Karpas-422 (cell line): ENCODE measurements at regions not wholly inside any gene's neighbourhood (a gene's known extent, or its start where the extent isn't known, plus 50 kb on each side); places are given as distances from the start of the nearest gene placed in this dataset.

Experiments
- DNase-seq: peaks from one replicate; pipeline ENCODE4 v3.0.0-alpha.2; 2015
- H2AFZ ChIP-seq: fragments of 200-600 bp; sonication (generic); 2 replicates; pipeline ENCODE4 v1.6.1; 2014; ENCODE audit warnings: antibody characterized with exemption, low read length, mixed read lengths
- H3K27ac ChIP-seq: fragments of 200-600 bp; sonication (generic); 2 replicates; pipeline ENCODE4 v1.5.1; 2014; ENCODE audit warnings: mild to moderate bottlenecking, low read length, moderate library complexity
- H3K27me3 ChIP-seq: fragments of 200-600 bp; sonication (generic); 2 replicates; pipeline ENCODE4 v1.6.1; 2014; ENCODE audit warnings: low read length, mixed read lengths
- H3K36me3 ChIP-seq: fragments of 200-600 bp; sonication (generic); 2 replicates; pipeline ENCODE4 v1.6.1; 2014; ENCODE audit warnings: low read length, mixed read lengths; ENCODE audit not compliant: insufficient read depth
- H3K4me1 ChIP-seq: fragments of 200-600 bp; sonication (generic); 2 replicates; pipeline ENCODE4 v1.6.1; 2014; ENCODE audit warnings: mild to moderate bottlenecking, low read length, mixed read lengths
- H3K4me2 ChIP-seq: fragments of 200-600 bp; sonication (generic); 2 replicates; pipeline ENCODE4 v1.6.1; 2014; ENCODE audit warnings: low read length, low read depth, mild to moderate bottlenecking; ENCODE audit not compliant: poor library complexity, severe bottlenecking
- H3K4me3 ChIP-seq: fragments of 200-600 bp; sonication (generic); 2 replicates; pipeline ENCODE4 v1.5.1; 2014; ENCODE audit warnings: mild to moderate bottlenecking, antibody characterized with exemption, low read length, mixed read lengths
- H3K79me2 ChIP-seq: fragments of 200-600 bp; sonication (generic); 2 replicates; pipeline ENCODE4 v1.6.1; 2014; ENCODE audit warnings: mild to moderate bottlenecking, low read length, mixed read lengths
- H3K9ac ChIP-seq: fragments of 200-600 bp; sonication (generic); 2 replicates; pipeline ENCODE4 v1.6.0; 2014; ENCODE audit warnings: low read length
- H3K9me2 ChIP-seq: fragments of 200-600 bp; sonication (generic), shearing (Covaris generic); replicated peaks from 2 replicates; pipeline ENCODE4 v1.6.0; 2014; ENCODE audit warnings: mild to moderate bottlenecking, low read length, moderate library complexity; ENCODE audit not compliant: insufficient read depth
- H3K9me3 ChIP-seq: fragments of 300-700, 200-600 bp; sonication (generic); 2 replicates; pipeline ENCODE4 v1.6.1; 2014; ENCODE audit warnings: low read length, mixed read lengths
- H4K20me1 ChIP-seq: fragments of 200-600 bp; sonication (generic); 2 replicates; pipeline ENCODE4 v1.6.1; 2014; ENCODE audit warnings: mild to moderate bottlenecking, antibody characterized with exemption, low read length, low read depth; ENCODE audit not compliant: insufficient read depth

DNA sequence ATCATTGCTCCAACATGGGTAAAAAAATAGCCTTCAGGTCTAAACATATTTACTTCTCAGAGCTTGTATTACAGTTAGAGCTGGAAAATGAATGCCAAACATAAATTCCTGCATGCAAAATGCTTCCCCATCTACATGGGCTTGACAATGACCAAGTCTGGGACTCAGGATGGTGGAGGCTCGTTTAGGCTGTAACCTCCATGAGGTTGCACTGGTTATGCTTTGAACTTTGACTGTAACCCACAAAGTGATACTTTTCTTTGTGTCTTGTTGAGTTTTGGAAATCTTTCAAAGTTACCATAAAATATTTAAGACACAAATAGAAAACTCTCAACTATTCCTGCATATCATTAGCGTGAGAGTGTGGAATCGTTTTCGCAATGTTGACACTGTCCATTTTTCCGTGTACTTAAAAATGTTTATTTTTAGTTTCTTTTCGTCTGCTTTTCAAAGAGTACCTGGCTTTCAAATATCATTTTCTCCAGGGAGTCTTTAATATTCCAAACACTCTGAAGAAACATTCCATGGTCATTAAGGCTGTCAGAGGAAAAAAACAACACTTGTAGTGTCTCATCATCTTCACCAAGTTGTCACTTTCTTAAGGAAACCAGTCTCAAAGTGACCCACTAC is 487.8 kb downstream of the ENC1 start:
- Histone ChIP-seq H3K4me3 (no peak overlapping the region), H3K27me3 (no peaks in the 10 kb centered on the region), H3K9me2 (no peaks in the 10 kb centered on the region)

DNA sequence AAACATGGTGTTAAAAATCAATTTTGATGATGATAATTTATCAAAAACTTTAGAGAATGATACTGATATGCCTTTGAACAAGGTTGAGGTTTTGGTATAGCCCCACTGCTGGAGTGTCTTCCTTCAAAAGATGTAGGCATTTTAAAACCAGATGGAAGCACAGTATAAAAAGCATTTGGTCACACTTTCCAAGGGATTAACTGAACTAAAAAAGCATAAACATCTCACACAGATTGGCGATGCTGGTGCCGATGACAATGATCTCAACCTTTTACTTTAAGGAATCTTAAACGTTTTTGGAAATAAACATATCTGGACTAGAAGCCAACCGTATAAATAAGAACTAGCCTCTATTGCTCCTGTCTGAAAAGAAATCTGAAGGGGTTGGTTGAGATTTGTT is 488.4 kb downstream of the ENC1 start:
- H3K9me3 ChIP-seq = no peaks in the 10 kb centered on the region
- H3K9me2 ChIP-seq = no peaks in the 10 kb centered on the region
- no peaks in the 10 kb centered on the region for H3K36me3 ChIP-seq
- H2AFZ ChIP-seq = no peak overlapping the region
- no peaks in the 10 kb centered on the region for H3K4me1 ChIP-seq
- H3K27me3 ChIP-seq = no peaks in the 10 kb centered on the region
- H3K4me2 ChIP-seq = no peak overlapping the region
- H3K79me2 ChIP-seq = no peaks in the 10 kb centered on the region
- H3K9ac ChIP-seq = no peak overlapping the region
- no peaks in the 10 kb centered on the region for H4K20me1 ChIP-seq
- H3K27ac ChIP-seq = no peak overlapping the region
- DNase-seq = no peak
- H3K4me3 ChIP-seq = no peak overlapping the region

More for the DNA sequence above, 487.8 kb downstream of the ENC1 start:
- no peaks in the 10 kb centered on the region for H3K36me3 ChIP-seq
- H3K79me2 ChIP-seq = no peaks in the 10 kb centered on the region
- no peaks in the 10 kb centered on the region for H3K4me1 ChIP-seq
- H3K4me2 ChIP-seq = no peak overlapping the region
- no peak overlapping the region for H2AFZ ChIP-seq
- H4K20me1 ChIP-seq = no peaks in the 10 kb centered on the region
- H3K9ac ChIP-seq = no peak overlapping the region
- no peak for DNase-seq
- H3K27ac ChIP-seq = no peak overlapping the region
- H3K9me3 ChIP-seq = no peaks in the 10 kb centered on the region

DNA sequence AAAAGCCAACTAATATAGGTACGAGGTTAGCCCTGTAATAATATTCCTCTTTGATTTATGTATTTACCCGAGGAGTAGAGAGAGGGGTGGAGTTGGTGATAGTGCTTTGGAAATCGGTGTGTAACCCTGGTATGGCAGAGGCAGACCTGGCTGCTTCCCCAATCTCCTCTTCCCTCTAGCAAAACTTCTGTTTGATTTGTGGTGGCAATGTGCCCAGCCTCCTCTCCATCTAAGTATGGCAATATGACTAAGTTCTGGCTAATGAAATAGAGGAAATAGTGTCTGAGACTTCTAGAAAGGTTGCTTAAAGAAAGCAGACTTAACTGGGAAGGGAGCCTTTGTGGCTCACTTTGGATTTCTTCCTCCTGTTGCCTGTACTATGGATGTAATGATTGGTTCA is 491.1 kb downstream of the ENC1 start:
- H3K4me3 ChIP-seq = no peak overlapping the region
- H3K79me2 ChIP-seq = no peaks in the 10 kb centered on the region
- H3K4me2 ChIP-seq = no peak overlapping the region
- H3K9me3 ChIP-seq = no peaks in the 10 kb centered on the region
- no peaks in the 10 kb centered on the region for H3K27me3 ChIP-seq
- DNase-seq = no peak
- H3K9me2 ChIP-seq = no peaks in the 10 kb centered on the region
- H3K9ac ChIP-seq = no peak overlapping the region
- H3K27ac ChIP-seq = no peak overlapping the region
- H3K4me1 ChIP-seq = no peaks in the 10 kb centered on the region
- no peak overlapping the region for H2AFZ ChIP-seq
- no peaks in the 10 kb centered on the region for H4K20me1 ChIP-seq
- H3K36me3 ChIP-seq = no peaks in the 10 kb centered on the region

DNA sequence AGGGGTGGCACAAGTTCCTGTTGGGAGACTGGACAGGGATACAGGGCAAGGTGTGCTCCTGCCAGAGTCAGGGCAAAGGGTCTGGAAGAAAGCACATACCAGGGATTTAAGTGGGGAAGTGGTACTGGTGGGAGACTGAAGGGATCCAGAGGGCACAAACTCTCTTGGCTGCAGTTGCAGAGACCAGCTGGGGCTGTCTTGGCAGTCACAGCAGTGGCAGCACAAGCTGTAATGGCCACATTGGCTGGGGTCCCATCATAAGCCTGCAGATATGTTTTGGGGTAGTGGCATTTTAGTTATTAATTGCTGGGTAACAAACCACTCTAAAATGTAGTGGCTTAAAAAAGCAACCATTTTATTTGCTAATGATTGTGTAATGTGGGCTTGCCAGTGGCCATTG is 492.2 kb downstream of the ENC1 start:
- Histone ChIP-seq H3K9me2 (no peaks in the 10 kb centered on the region), H3K4me2 (no peak overlapping the region), H4K20me1 (no peaks in the 10 kb centered on the region), H3K4me1 (no peaks in the 10 kb centered on the region), H3K79me2 (no peaks in the 10 kb centered on the region), H3K27me3 (no peaks in the 10 kb centered on the region), H3K9ac (no peak overlapping the region), H3K27ac (no peak overlapping the region), H3K36me3 (no peaks in the 10 kb centered on the region), H2AFZ (no peak overlapping the region), H3K9me3 (no peaks in the 10 kb centered on the region), H3K4me3 (no peak overlapping the region)
- no peak for DNase-seq

DNA sequence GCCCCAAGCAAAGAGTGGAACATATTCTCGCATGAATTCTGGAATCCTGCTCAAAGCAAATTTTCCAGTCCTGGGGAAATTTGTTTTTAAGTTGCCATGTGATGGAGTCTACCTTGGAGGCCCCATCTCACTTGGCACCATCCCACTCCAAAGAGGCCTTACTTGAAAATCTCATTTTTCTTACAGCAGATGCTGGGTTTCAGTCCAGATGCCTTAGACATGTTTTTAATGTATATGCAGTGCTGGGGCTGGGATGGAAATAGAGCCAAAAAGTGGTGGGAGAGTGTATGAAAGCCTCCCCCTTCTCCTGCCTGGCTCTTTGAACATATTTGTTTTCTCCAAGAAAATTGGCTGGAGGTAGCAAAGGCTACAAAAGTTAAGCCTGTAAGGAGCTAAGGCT is 493.7 kb downstream of the ENC1 start:
- DNase-seq = no peak
- H3K4me2 ChIP-seq = no peak overlapping the region
- H4K20me1 ChIP-seq = no peaks in the 10 kb centered on the region
- H3K36me3 ChIP-seq = no peaks in the 10 kb centered on the region
- no peaks in the 10 kb centered on the region for H3K4me1 ChIP-seq
- H3K9me2 ChIP-seq = no peaks in the 10 kb centered on the region
- H3K79me2 ChIP-seq = no peaks in the 10 kb centered on the region
- H2AFZ ChIP-seq = no peak overlapping the region
- H3K9me3 ChIP-seq = no peaks in the 10 kb centered on the region
- no peaks in the 10 kb centered on the region for H3K27me3 ChIP-seq
- no peak overlapping the region for H3K4me3 ChIP-seq
- no peak overlapping the region for H3K27ac ChIP-seq
- no peak overlapping the region for H3K9ac ChIP-seq

DNA sequence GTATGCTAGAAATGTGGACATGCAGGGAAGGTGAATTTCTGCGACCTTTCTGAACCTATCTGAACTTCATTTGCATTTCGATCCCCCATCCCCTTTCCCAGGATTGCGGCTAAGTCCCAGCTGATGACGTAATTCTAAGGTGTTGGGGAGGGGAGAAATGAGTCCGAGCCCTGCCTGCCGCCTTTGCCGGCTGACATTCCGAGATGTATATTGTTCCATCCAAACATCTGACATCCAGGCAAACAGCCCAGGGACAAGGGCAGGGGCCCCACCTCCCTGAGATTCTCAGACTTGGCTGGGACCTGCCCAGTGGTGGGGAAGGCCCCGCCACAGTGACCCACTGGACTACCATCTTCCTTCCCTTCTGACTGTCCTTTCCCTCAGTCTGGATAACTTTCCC is 494.6 kb downstream of the ENC1 start:
- H3K27ac ChIP-seq = no peak overlapping the region
- no peaks in the 10 kb centered on the region for H3K9me2 ChIP-seq
- no peaks in the 10 kb centered on the region for H3K4me1 ChIP-seq
- H3K4me3 ChIP-seq = no peak overlapping the region
- no peaks in the 10 kb centered on the region for H4K20me1 ChIP-seq
- no peaks in the 10 kb centered on the region for H3K27me3 ChIP-seq
- H3K79me2 ChIP-seq = no peaks in the 10 kb centered on the region
- no peaks in the 10 kb centered on the region for H3K9me3 ChIP-seq
- no peak for DNase-seq
- no peak overlapping the region for H3K4me2 ChIP-seq
- no peak overlapping the region for H2AFZ ChIP-seq
- H3K36me3 ChIP-seq = no peaks in the 10 kb centered on the region
- no peak overlapping the region for H3K9ac ChIP-seq

DNA sequence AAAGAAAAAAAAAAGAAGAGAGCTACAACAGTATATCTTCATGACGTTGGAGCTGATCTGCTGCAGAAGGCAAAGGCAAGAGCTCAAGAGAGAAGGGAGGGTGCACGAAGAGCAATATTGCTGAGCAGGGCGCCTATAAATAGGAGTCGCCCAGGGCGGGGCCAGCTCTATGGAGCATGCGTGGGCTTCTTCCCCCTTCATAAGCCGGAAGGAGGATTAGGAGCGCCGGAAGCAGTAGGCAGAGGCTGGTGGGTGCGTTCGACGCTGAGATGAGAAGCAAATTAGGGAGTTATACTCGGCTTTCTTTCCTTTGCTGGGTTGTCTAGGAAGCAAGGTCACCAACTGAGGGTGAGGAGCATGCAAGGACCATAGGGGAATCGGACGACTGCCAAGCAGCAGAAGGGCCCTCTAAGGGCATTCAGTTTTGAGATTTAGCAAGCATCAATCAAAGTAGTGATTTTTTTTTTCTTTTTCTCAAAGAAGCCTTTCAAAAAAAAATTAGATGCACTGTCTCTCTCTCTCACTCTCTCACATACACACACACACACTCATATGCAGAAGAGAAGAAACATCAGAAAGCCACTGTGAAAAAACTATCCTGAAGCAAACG is 496.7 kb downstream of the ENC1 start:
- no peaks in the 10 kb centered on the region for H4K20me1 ChIP-seq
- no peak overlapping the region for H2AFZ ChIP-seq
- no peak overlapping the region for H3K4me2 ChIP-seq
- no peaks in the 10 kb centered on the region for H3K79me2 ChIP-seq
- H3K9ac ChIP-seq = no peak overlapping the region
- H3K9me2 ChIP-seq = no peaks in the 10 kb centered on the region
- no peaks in the 10 kb centered on the region for H3K27me3 ChIP-seq
- no peaks in the 10 kb centered on the region for H3K36me3 ChIP-seq
- no peak overlapping the region for H3K27ac ChIP-seq
- no peak for DNase-seq
- H3K4me1 ChIP-seq = no peaks in the 10 kb centered on the region
- H3K4me3 ChIP-seq = no peak overlapping the region
- H3K9me3 ChIP-seq = no peaks in the 10 kb centered on the region

DNA sequence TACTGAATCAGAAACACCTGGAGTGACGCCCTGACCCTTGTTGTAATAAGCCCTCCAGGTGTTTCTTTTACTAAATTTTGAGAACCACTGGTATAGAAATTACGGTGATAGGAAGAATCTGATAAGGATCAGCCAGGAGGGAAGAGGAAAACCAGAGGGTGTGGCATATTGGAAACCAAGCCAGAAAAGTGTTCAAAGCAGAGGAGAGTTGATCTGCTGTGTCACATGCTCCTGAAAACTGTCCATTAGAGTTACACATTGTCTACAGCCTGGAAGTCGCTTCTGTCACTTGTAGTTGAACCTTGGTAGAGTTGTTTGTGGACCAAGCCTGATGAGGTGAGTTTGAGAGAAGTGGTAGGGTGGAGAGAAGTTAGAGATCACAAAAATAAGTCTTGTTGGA is 497.4 kb downstream of the ENC1 start:
- Histone ChIP-seq H3K4me2 (no peak overlapping the region), H3K79me2 (no peaks in the 10 kb centered on the region), H3K9ac (no peak overlapping the region), H4K20me1 (no peaks in the 10 kb centered on the region), H3K4me1 (no peaks in the 10 kb centered on the region), H3K36me3 (no peaks in the 10 kb centered on the region), H3K27me3 (no peaks in the 10 kb centered on the region), H3K9me3 (no peaks in the 10 kb centered on the region), H3K27ac (no peak overlapping the region), H2AFZ (no peak overlapping the region), H3K9me2 (no peaks in the 10 kb centered on the region), H3K4me3 (no peak overlapping the region)
- DNase-seq = no peak
